Mesothelial cell of epicardium (in vitro differentiated cells): ENCODE measurements at regions not wholly inside any gene's neighbourhood (a gene's known extent, or its start where the extent isn't known, plus 50 kb on each side); places are given as distances from the start of the nearest gene placed in this dataset.

Source experiments
- DNase-seq, 2 experiments: peaks; one replicate each; pipeline ENCODE4 v3.0.0; 2021; ENCODE audit warnings: low spot score in 2 of 2; ENCODE audit not compliant: unreplicated experiment in 2 of 2
- H3K27ac Mint-ChIP-seq: 2 replicates; pipeline ENCODE4 v1.8.0; 2021; ENCODE audit warnings: mixed read lengths
- H3K27me3 Mint-ChIP-seq: 2 replicates; pipeline ENCODE4 v1.8.0; 2021; ENCODE audit warnings: low read depth, mixed read lengths
- H3K36me3 Mint-ChIP-seq: 2 replicates; pipeline ENCODE4 v1.8.0; 2021; ENCODE audit warnings: mixed read lengths
- H3K4me1 Mint-ChIP-seq: 2 replicates; pipeline ENCODE4 v1.8.0; 2021; ENCODE audit warnings: mixed read lengths
- H3K4me3 Mint-ChIP-seq: 2 replicates; pipeline ENCODE4 v1.8.0; 2021; ENCODE audit warnings: mild to moderate bottlenecking, moderate library complexity, mixed read lengths
- H3K9me3 Mint-ChIP-seq: 2 replicates; pipeline ENCODE4 v1.8.0; 2021; ENCODE audit warnings: mixed read lengths
- TF ChIP-seq, protein P1 (sequence below): fragments of 200-600 bp; sonication (generic); IDR thresholded peaks from one replicate; pipeline ENCODE4 v1.5.0; 2021; ENCODE audit warnings: antibody characterized with exemption; ENCODE audit not compliant: unreplicated experiment

GRCh38 chr13:83536153-83536552, 346.1 kb downstream of the SLITRK1 start:
- no peak for DNase-seq
- Mint-ChIP-seq H3K4me1 (no peaks in the 10 kb centered on the region), H3K4me3 (no peak overlapping the region), H3K9me3 (peaks cover 15% of the 10 kb centered on the region), H3K27ac (no peak overlapping the region), H3K36me3 (peaks cover 5% of the 10 kb centered on the region), H3K27me3 (no peaks in the 10 kb centered on the region)
- TF ChIP-seq, protein P1, sequence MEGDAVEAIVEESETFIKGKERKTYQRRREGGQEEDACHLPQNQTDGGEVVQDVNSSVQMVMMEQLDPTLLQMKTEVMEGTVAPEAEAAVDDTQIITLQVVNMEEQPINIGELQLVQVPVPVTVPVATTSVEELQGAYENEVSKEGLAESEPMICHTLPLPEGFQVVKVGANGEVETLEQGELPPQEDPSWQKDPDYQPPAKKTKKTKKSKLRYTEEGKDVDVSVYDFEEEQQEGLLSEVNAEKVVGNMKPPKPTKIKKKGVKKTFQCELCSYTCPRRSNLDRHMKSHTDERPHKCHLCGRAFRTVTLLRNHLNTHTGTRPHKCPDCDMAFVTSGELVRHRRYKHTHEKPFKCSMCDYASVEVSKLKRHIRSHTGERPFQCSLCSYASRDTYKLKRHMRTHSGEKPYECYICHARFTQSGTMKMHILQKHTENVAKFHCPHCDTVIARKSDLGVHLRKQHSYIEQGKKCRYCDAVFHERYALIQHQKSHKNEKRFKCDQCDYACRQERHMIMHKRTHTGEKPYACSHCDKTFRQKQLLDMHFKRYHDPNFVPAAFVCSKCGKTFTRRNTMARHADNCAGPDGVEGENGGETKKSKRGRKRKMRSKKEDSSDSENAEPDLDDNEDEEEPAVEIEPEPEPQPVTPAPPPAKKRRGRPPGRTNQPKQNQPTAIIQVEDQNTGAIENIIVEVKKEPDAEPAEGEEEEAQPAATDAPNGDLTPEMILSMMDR: no peak

- Mint-ChIP-seq H3K27me3 (no peaks in the 10 kb centered on the region), H3K4me1 (no peaks in the 10 kb centered on the region), H3K27ac (no peak overlapping the region), H3K9me3 (no peaks in the 10 kb centered on the region), H3K36me3 (no peaks in the 10 kb centered on the region), H3K4me3 (no peak overlapping the region)
- no peak for DNase-seq
- TF ChIP-seq, protein P1: no peak
These were observed 349.5 kb downstream of the SLITRK1 start for GRCh38 chr13:83532809-83533208.

GRCh38 chr13:83531022-83531421, 351.3 kb downstream of the SLITRK1 start:
- Mint-ChIP-seq H3K27me3 (no peaks in the 10 kb centered on the region), H3K27ac (no peak overlapping the region), H3K4me1 (no peaks in the 10 kb centered on the region), H3K9me3 (no peaks in the 10 kb centered on the region), H3K36me3 (no peaks in the 10 kb centered on the region), H3K4me3 (no peak overlapping the region)
- no peak for DNase-seq
- TF ChIP-seq, protein P1: no peak

DNA sequence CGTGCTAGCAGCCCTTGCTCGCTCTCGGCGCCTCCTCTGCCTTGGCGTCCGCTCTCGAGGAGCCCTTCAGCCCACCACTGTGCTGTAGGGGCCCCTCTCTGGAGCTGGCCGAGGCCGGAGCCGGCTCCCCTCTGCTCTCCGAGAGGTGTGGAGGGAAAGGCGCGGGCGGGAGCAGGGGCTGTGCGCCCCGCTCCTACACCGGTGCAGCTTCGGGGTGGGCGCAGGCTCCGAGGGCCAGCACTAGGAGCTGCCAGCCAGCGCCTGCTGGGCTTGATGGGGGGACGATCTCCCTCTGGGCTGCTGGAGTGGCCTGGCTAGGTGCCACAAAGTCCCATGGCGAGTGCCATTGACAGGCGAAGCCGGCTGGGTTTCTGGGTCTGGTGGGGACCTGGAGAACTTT, 365.5 kb downstream of the SLITRK1 start:
- TF ChIP-seq, protein P1: no peak
- H3K4me1 Mint-ChIP-seq: no peaks in the 10 kb centered on the region
- no peaks in the 10 kb centered on the region for H3K36me3 Mint-ChIP-seq
- no peaks in the 10 kb centered on the region for H3K9me3 Mint-ChIP-seq
- H3K27me3 Mint-ChIP-seq: peaks cover 2% of the 10 kb centered on the region
- H3K4me3 Mint-ChIP-seq: no peak overlapping the region
- no peak for DNase-seq
- no peak overlapping the region for H3K27ac Mint-ChIP-seq

DNA sequence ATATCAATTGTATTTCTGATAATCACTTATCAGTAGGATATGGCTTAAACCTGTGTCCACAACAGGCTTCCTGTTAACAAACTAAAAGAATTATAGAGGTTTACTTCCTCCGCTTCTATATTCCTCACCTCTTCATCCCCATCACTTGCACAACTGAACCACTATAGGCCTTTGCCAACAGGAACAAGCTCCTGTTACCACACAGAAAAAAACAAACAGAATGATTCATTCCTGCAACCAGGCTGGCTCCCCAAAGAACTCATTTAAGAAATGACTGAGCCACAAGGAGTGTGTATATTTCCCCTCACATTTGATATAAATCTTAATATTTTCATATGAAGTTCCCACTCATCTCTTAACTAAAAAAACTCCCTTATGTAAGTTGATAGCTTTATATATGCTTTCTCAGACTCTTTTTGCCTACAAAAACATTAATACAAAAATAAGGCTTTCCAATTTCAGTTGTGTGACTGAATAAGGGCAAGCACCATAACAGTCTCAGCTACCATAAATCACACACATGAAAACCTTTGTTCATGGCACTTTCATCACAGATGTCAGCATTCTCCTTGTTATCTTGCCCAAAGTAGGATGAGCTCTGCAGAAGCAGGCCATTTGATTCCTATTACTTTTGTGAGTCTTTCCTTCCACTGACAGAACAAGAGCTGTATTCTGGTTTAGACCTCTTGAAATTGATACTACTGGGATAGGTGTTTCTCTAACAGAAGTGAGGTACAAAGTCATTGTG, 366.8 kb downstream of the SLITRK1 start:
- DNase-seq: no peak
- no peaks in the 10 kb centered on the region for H3K4me1 Mint-ChIP-seq
- peaks cover 2% of the 10 kb centered on the region for H3K27me3 Mint-ChIP-seq
- no peak overlapping the region for H3K4me3 Mint-ChIP-seq
- H3K9me3 Mint-ChIP-seq: no peaks in the 10 kb centered on the region
- TF ChIP-seq, protein P1: no peak
- no peaks in the 10 kb centered on the region for H3K36me3 Mint-ChIP-seq
- H3K27ac Mint-ChIP-seq: no peak overlapping the region
